ENCODE measurements at regions not wholly inside any gene's neighbourhood (a gene's known extent, or its start where the extent isn't known, plus 50 kb on each side); places are given as distances from the start of the nearest gene placed in this dataset.
"Not testable (repeated sequence)": the region's sequence is repeated elsewhere in the genome, so short reads cannot be mapped to it uniquely, and the experiment has no call there.

DNA sequence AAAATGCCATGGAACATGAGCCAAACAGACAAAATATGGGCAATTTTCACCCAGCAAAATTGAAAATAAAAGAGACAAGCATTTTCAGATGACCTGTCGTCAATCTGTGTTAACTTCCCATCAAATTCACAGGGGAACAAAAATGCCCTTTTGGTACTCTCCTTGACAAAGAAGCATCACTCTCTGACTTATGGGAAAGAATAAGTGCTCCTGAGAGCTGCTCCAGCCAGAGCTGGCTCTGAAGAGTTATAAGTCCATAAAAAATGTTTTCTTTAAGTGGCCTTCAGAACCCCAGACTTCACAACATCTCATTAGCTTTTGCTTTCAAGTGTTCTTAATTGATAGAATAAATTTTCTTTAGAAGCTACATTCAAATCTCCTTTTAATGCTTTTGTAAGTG lies 721.4 kb upstream of the GOT2 start:
- Histone ChIP-seq H3K36me3 (ENCODE audit: control insufficient read depth, low read depth, low read length) (no peaks in the 10 kb centered on the region), H3K9me3 (ENCODE audit: control insufficient read depth, low read depth, low read length) (no peaks in the 10 kb centered on the region), H3K9ac (ENCODE audit: low read length) (no peak overlapping the region), H3K27ac (ENCODE audit: low read length) (no peak overlapping the region), H3K4me3 (ENCODE audit: low read length) (no peak overlapping the region), H3K27me3 (ENCODE audit: control insufficient read depth, insufficient read depth, low read length) (no peaks in the 10 kb centered on the region), H3K4me1 (ENCODE audit: control insufficient read depth, low read depth, low read length) (no peaks in the 10 kb centered on the region)

DNA sequence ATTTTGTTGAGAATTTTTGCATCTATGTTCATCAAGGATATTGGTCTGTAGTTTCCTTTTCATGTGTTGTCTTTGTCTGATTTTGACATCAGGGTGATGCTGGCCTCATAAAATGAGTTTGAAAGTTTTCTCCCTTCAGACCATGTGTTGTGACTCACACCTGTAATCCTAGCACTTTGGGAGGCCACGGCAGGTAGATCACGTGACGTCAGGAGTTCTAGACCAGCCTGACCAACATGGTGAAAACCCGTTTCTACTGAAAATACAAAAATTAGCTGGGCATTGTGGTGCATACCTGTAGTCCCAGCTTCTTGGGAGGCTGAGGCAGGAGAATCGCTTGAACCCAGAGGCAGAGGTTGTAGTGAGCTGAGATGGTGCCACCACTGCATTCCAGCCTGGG lies 716.4 kb upstream of the GOT2 start:
- H3K36me3 ChIP-seq (ENCODE audit: control insufficient read depth, low read depth, low read length); H3K27me3 ChIP-seq (ENCODE audit: control insufficient read depth, insufficient read depth, low read length); H3K9ac ChIP-seq (ENCODE audit: low read length); H3K4me1 ChIP-seq (ENCODE audit: control insufficient read depth, low read depth, low read length); H3K9me3 ChIP-seq (ENCODE audit: control insufficient read depth, low read depth, low read length); H3K4me3 ChIP-seq (ENCODE audit: low read length); H3K27ac ChIP-seq (ENCODE audit: low read length): not testable (repeated sequence)

GRCh38 chr16:59440502-59440901 lies 706.4 kb upstream of the GOT2 start:
- H3K9ac ChIP-seq (ENCODE audit: low read length), result no peak overlapping the region

DNA sequence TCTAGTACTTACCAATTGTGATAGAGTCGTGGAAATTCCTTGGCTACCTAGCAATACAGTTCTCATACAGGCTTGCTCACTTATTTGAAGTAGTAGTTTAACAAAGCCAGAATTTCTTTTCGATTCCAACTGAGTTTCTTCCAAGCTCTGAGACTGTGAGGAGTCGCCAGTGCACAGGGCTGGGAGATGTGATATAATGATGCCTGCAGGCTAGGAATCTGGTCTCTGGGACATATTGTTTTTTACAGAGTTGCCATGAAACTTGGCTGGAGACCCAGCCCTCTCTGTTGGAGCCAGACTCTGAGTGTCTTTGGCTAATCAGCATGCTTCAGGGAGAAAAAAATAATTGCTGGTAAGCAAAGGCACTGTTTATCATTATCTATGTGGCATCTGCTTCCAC lies 698.8 kb upstream of the GOT2 start:
- H3K27ac ChIP-seq (ENCODE audit: low read length), result no peak overlapping the region
- H3K4me1 ChIP-seq (ENCODE audit: control insufficient read depth, low read depth, low read length), result no peaks in the 10 kb centered on the region
- H3K27me3 ChIP-seq (ENCODE audit: control insufficient read depth, insufficient read depth, low read length), result no peaks in the 10 kb centered on the region
- H3K9me3 ChIP-seq (ENCODE audit: control insufficient read depth, low read depth, low read length), result no peaks in the 10 kb centered on the region
- H3K9ac ChIP-seq (ENCODE audit: low read length), result no peak overlapping the region
- no peak overlapping the region for H3K4me3 ChIP-seq (ENCODE audit: low read length)
- H3K36me3 ChIP-seq (ENCODE audit: control insufficient read depth, low read depth, low read length), result no peaks in the 10 kb centered on the region

More at GRCh38 chr16:59440502-59440901, 706.4 kb upstream of the GOT2 start:
- H3K27ac ChIP-seq (ENCODE audit: low read length), result no peak overlapping the region
- H3K36me3 ChIP-seq (ENCODE audit: control insufficient read depth, low read depth, low read length), result no peaks in the 10 kb centered on the region
- H3K27me3 ChIP-seq (ENCODE audit: control insufficient read depth, insufficient read depth, low read length), result no peaks in the 10 kb centered on the region
- H3K9me3 ChIP-seq (ENCODE audit: control insufficient read depth, low read depth, low read length), result no peaks in the 10 kb centered on the region
- no peaks in the 10 kb centered on the region for H3K4me1 ChIP-seq (ENCODE audit: control insufficient read depth, low read depth, low read length)
- H3K4me3 ChIP-seq (ENCODE audit: low read length), result no peak overlapping the region

DNA sequence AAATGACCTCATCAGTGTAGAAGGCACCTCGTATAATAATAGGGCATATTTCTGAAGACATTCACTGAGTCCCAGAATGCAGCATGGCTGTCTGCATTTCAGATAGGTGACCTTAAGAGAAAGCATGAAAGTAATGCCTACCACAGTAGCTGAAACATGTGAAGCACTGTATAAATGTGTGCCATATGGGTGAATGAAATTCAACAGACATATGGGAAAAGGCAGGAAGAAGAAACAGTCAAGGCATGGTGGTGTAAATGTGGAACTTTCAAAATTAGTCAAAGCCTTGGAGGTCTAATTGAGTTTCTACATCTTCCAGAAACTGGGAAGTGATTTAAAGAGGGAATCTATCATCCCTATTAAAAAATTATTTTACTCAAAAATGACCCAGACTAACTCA lies 698.2 kb upstream of the GOT2 start:
- no peak overlapping the region for H3K9ac ChIP-seq (ENCODE audit: low read length)
- H3K36me3 ChIP-seq (ENCODE audit: control insufficient read depth, low read depth, low read length), result no peaks in the 10 kb centered on the region
- no peaks in the 10 kb centered on the region for H3K9me3 ChIP-seq (ENCODE audit: control insufficient read depth, low read depth, low read length)
- no peak overlapping the region for H3K4me3 ChIP-seq (ENCODE audit: low read length)
- no peaks in the 10 kb centered on the region for H3K4me1 ChIP-seq (ENCODE audit: control insufficient read depth, low read depth, low read length)
- no peak overlapping the region for H3K27ac ChIP-seq (ENCODE audit: low read length)
- H3K27me3 ChIP-seq (ENCODE audit: control insufficient read depth, insufficient read depth, low read length), result no peaks in the 10 kb centered on the region

DNA sequence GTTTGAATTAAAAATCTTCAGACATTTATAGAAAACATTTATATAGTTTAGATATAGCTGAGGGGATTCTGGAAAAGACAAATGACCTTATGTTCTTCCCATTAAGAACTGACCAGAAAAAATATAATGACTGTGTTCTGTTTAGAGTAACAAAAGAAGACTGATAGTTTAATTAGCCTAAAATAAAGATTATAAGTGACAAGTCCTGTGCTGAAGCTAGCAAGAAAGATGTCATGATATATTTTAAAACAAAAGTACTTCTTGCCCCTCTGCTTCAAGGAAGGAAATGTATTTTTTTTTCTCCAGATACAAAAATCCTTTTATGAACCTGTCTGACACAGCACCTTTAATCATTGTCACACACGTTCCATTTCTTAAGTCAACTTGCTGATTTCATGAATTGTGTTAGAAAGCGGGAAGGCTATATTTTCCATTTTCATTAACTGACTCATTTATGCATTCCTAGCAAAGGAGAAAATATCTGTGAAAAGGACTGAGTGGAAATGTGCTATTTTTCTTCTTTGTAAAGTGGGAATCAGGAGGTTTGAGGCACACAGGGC lies 690.7 kb upstream of the GOT2 start:
- Histone ChIP-seq H3K36me3 (ENCODE audit: control insufficient read depth, low read depth, low read length) (no peaks in the 10 kb centered on the region), H3K27me3 (ENCODE audit: control insufficient read depth, insufficient read depth, low read length) (no peaks in the 10 kb centered on the region), H3K9ac (ENCODE audit: low read length) (no peak overlapping the region), H3K27ac (ENCODE audit: low read length) (no peak overlapping the region), H3K4me1 (ENCODE audit: control insufficient read depth, low read depth, low read length) (no peaks in the 10 kb centered on the region), H3K9me3 (ENCODE audit: control insufficient read depth, low read depth, low read length) (no peaks in the 10 kb centered on the region), H3K4me3 (ENCODE audit: low read length) (no peak overlapping the region)

GRCh38 chr16:59411961-59412841 lies 678.1 kb upstream of the GOT2 start:
- Histone ChIP-seq H3K4me3 (ENCODE audit: low read length) (no peak overlapping the region), H3K27ac (ENCODE audit: low read length) (no peak overlapping the region), H3K9ac (ENCODE audit: low read length) (no peak overlapping the region), H3K9me3 (ENCODE audit: control insufficient read depth, low read depth, low read length) (no peaks in the 10 kb centered on the region), H3K36me3 (ENCODE audit: control insufficient read depth, low read depth, low read length) (no peaks in the 10 kb centered on the region), H3K27me3 (ENCODE audit: control insufficient read depth, insufficient read depth, low read length) (no peaks in the 10 kb centered on the region), H3K4me1 (ENCODE audit: control insufficient read depth, low read depth, low read length) (no peaks in the 10 kb centered on the region)

DNA sequence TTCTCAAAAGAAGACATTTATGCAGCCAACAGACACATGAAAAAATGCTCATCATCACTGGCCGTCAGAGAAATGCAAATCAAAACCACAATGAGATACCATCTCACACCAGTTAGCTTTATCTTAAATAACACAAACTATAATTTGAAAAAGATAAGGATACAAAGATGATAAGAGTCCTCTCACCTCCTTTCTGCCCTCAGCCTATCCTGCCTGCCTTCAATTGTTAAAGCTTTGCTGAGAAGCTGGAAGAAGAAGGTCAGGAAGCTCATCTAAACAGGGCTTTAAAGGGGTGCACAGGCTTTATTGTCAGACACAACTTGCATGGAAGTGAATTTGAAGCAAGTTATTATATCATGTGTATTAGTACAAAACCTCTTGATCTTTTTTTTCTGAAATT lies 676.3 kb upstream of the GOT2 start:
- H3K9ac ChIP-seq (ENCODE audit: low read length), result no peak overlapping the region
- H3K4me3 ChIP-seq (ENCODE audit: low read length), result no peak overlapping the region

GRCh38 chr16:59405802-59406201 lies 671.7 kb upstream of the GOT2 start:
- no peaks in the 10 kb centered on the region for H3K9me3 ChIP-seq (ENCODE audit: control insufficient read depth, low read depth, low read length)
- H3K27ac ChIP-seq (ENCODE audit: low read length), result no peak overlapping the region
- H3K4me1 ChIP-seq (ENCODE audit: control insufficient read depth, low read depth, low read length), result no peaks in the 10 kb centered on the region
- H3K4me3 ChIP-seq (ENCODE audit: low read length), result no peak overlapping the region
- H3K36me3 ChIP-seq (ENCODE audit: control insufficient read depth, low read depth, low read length), result no peaks in the 10 kb centered on the region
- no peaks in the 10 kb centered on the region for H3K27me3 ChIP-seq (ENCODE audit: control insufficient read depth, insufficient read depth, low read length)
- no peak overlapping the region for H3K9ac ChIP-seq (ENCODE audit: low read length)

More for the DNA sequence above, 676.3 kb upstream of the GOT2 start:
- Histone ChIP-seq H3K36me3 (ENCODE audit: control insufficient read depth, low read depth, low read length) (no peaks in the 10 kb centered on the region), H3K9me3 (ENCODE audit: control insufficient read depth, low read depth, low read length) (no peaks in the 10 kb centered on the region), H3K27me3 (ENCODE audit: control insufficient read depth, insufficient read depth, low read length) (no peaks in the 10 kb centered on the region), H3K4me1 (ENCODE audit: control insufficient read depth, low read depth, low read length) (no peaks in the 10 kb centered on the region), H3K27ac (ENCODE audit: low read length) (no peak overlapping the region)

GRCh38 chr16:59404509-59404908 lies 670.4 kb upstream of the GOT2 start:
- Histone ChIP-seq H3K4me3 (ENCODE audit: low read length) (no peak overlapping the region), H3K36me3 (ENCODE audit: control insufficient read depth, low read depth, low read length) (no peaks in the 10 kb centered on the region), H3K9me3 (ENCODE audit: control insufficient read depth, low read depth, low read length) (no peaks in the 10 kb centered on the region), H3K27ac (ENCODE audit: low read length) (no peak overlapping the region), H3K9ac (ENCODE audit: low read length) (no peak overlapping the region), H3K27me3 (ENCODE audit: control insufficient read depth, insufficient read depth, low read length) (no peaks in the 10 kb centered on the region), H3K4me1 (ENCODE audit: control insufficient read depth, low read depth, low read length) (no peaks in the 10 kb centered on the region)

DNA sequence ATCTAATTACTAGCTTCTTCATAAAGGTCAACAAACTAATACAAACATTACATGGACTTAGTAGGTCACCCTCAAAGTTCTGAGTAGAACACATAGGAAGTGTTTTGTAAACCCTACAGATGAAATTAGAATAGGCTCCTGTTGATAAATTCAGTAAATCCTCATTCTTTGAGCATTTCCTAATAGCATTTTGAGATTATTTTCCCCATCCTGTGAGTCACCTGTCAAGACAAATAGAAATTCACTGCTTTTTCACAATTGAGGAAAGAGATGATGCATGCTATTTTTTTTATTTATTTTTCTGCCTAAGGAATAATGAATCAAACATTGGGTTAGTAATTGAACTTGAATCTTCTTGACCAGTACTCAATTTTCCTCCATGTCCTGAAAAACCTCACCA lies 666.7 kb upstream of the GOT2 start:
- Histone ChIP-seq H3K27me3 (ENCODE audit: control insufficient read depth, insufficient read depth, low read length) (no peaks in the 10 kb centered on the region), H3K4me1 (ENCODE audit: control insufficient read depth, low read depth, low read length) (peaks cover 2% of the 10 kb centered on the region), H3K9me3 (ENCODE audit: control insufficient read depth, low read depth, low read length) (no peaks in the 10 kb centered on the region), H3K27ac (ENCODE audit: low read length) (no peak overlapping the region), H3K9ac (ENCODE audit: low read length) (no peak overlapping the region), H3K36me3 (ENCODE audit: control insufficient read depth, low read depth, low read length) (no peaks in the 10 kb centered on the region), H3K4me3 (ENCODE audit: low read length) (no peak overlapping the region)

DNA sequence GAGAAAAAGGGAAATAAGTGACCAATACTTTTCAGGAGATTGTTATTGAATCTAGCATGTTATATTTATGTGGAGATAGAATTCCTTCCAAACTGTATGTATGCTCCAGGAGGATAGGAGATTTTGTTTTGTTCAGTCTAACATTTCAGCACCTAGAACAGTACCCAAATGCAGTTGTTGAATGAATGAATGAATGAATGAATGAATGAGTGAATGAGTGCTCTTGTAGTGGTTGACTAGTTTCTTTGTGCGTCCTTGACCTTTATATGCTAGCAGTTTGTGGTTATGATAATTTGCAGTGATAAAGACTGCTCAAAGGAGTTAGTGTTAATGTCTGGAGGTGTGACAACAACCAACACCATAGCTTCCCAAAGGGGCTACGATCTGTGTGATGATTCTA lies 663.5 kb upstream of the GOT2 start:
- Histone ChIP-seq H3K27ac (ENCODE audit: low read length) (no peak overlapping the region), H3K9me3 (ENCODE audit: control insufficient read depth, low read depth, low read length) (no peaks in the 10 kb centered on the region), H3K27me3 (ENCODE audit: control insufficient read depth, insufficient read depth, low read length) (no peaks in the 10 kb centered on the region), H3K36me3 (ENCODE audit: control insufficient read depth, low read depth, low read length) (no peaks in the 10 kb centered on the region), H3K4me1 (ENCODE audit: control insufficient read depth, low read depth, low read length) (peaks cover 6% of the 10 kb centered on the region), H3K4me3 (ENCODE audit: low read length) (no peak overlapping the region), H3K9ac (ENCODE audit: low read length) (no peak overlapping the region)

Measured in iPS-18a (cell line).